Suprapubic skin (tissue), 4 donors: ENCODE measurements at regions not wholly inside any gene's neighbourhood (a gene's known extent, or its start where the extent isn't known, plus 50 kb on each side); places are given as distances from the start of the nearest gene placed in this dataset.

Source experiments
- DNase-seq, 2 donors: peaks; one replicate each; pipeline ENCODE4 v3.0.0-alpha.2; 2019; ENCODE audit warnings: low spot score in 2 of 2
- H3K27ac ChIP-seq: fragments of 200-600 bp; sonication (generic); one replicate; pipeline ENCODE4 v1.5.1; 2019
- H3K27me3 ChIP-seq: fragments of 200-600 bp; sonication (generic); one replicate; pipeline ENCODE4 v1.5.1; 2019
- H3K36me3 ChIP-seq: fragments of 200-600 bp; sonication (generic); one replicate; pipeline ENCODE4 v1.5.1; 2019
- H3K4me1 ChIP-seq: fragments of 200-600 bp; sonication (generic); one replicate; pipeline ENCODE4 v1.5.1; 2019
- H3K4me3 ChIP-seq: fragments of 200-600 bp; sonication (generic); one replicate; pipeline ENCODE4 v1.5.1; 2019; ENCODE audit warnings: mild to moderate bottlenecking
- H3K9me3 ChIP-seq: fragments of 200-600 bp; sonication (generic); one replicate; pipeline ENCODE4 v1.5.1; 2019
- EP300 ChIP-seq: sonication (generic); formaldehyde crosslinking; IDR thresholded peaks from one replicate; pipeline ENCODE4 v1.6.1; 2017; ENCODE audit warnings: antibody characterized with exemption
- POLR2A ChIP-seq, 2 donors: fragments of 450-650 bp; IDR thresholded peaks; one replicate each; pipeline ENCODE4 v1.6.1; 2017; ENCODE audit warnings: antibody characterized with exemption in 2 of 2, mild to moderate bottlenecking in 2 of 2, moderate library complexity in 2 of 2
- POLR2AphosphoS5 ChIP-seq, 3 donors: sonication (generic); formaldehyde crosslinking; IDR thresholded peaks; one replicate each; pipeline ENCODE4 v1.6.1; 2017; ENCODE audit warnings: antibody characterized with exemption in 3 of 3
- WGBS: methylation state at CpG from one replicate; pipeline ENCODE4 v1.1.5; 2018; 5-methylcytosine and 5-hydroxymethylcytosine counted together
- TF ChIP-seq, protein P1 (sequence below), 2 donors: fragments of 200-600 bp in 1 of 2; fragments of 450-650 bp in 1 of 2; sonication (generic) in 1 of 2; IDR thresholded peaks; one replicate each; pipeline ENCODE4 v1.5.1; 2016 to 2019; ENCODE audit warnings: antibody characterized with exemption in 2 of 2, mild to moderate bottlenecking in 1 of 2, moderate library complexity in 1 of 2

DNA sequence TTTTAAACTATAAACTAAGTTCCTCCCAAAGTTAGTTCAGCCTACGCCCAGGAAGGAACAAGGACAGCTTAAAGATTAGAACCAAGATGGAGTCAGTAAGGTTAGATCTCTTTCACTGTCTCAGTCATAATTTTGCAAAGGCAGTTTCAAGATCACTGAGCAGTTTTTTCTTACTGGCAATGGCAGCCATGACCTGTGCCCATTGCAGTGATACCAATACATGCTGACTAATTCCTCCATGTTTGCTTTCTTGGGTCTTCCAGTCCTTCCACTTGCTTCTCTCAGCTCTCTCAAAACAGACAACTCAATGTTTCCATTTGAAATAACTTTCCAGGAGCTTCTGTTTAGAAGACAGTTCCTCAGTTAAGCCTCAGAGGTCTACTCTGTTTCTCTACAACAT lies 79.5 kb downstream of the PCDH18 start:
- WGBS = 100% methylated on average over 1 of the region's 1 CpG
- DNase-seq = no peak
- Histone ChIP-seq H3K36me3 (no peaks in the 10 kb centered on the region), H3K9me3 (no peaks in the 10 kb centered on the region), H3K4me3 (no peak overlapping the region), H3K4me1 (no peaks in the 10 kb centered on the region), H3K27ac (no peak overlapping the region), H3K27me3 (no peaks in the 10 kb centered on the region)
- TF ChIP-seq POLR2AphosphoS5 (IDR thresholded peaks at IDR 0.05) = no peak

- TF ChIP-seq EP300 = no peak
- no peak for TF ChIP-seq POLR2A (IDR thresholded peaks at IDR 0.05)
- Histone ChIP-seq H3K4me3 (no peak overlapping the region), H3K9me3 (no peaks in the 10 kb centered on the region), H3K27me3 (no peaks in the 10 kb centered on the region), H3K4me1 (no peaks in the 10 kb centered on the region), H3K27ac (no peak overlapping the region), H3K36me3 (no peaks in the 10 kb centered on the region)
- no peak for DNase-seq
- WGBS = 60% methylated on average over 3 of the region's 3 CpGs
Measured at GRCh38 chr4:137451172-137451825, 81.0 kb downstream of the PCDH18 start.

GRCh38 chr4:137448402-137448801 lies 83.9 kb downstream of the PCDH18 start:
- Histone ChIP-seq H3K27ac (no peak overlapping the region), H3K36me3 (no peaks in the 10 kb centered on the region), H3K27me3 (no peaks in the 10 kb centered on the region), H3K9me3 (no peaks in the 10 kb centered on the region), H3K4me3 (no peak overlapping the region), H3K4me1 (no peaks in the 10 kb centered on the region)
- no peak for DNase-seq
- WGBS = 91% methylated on average over 1 of the region's 1 CpG
- TF ChIP-seq POLR2AphosphoS5 (IDR thresholded peaks at IDR 0.05) (no peak), POLR2A (IDR thresholded peaks at IDR 0.05) (no peak), EP300 (no peak)
- TF ChIP-seq, protein P1, sequence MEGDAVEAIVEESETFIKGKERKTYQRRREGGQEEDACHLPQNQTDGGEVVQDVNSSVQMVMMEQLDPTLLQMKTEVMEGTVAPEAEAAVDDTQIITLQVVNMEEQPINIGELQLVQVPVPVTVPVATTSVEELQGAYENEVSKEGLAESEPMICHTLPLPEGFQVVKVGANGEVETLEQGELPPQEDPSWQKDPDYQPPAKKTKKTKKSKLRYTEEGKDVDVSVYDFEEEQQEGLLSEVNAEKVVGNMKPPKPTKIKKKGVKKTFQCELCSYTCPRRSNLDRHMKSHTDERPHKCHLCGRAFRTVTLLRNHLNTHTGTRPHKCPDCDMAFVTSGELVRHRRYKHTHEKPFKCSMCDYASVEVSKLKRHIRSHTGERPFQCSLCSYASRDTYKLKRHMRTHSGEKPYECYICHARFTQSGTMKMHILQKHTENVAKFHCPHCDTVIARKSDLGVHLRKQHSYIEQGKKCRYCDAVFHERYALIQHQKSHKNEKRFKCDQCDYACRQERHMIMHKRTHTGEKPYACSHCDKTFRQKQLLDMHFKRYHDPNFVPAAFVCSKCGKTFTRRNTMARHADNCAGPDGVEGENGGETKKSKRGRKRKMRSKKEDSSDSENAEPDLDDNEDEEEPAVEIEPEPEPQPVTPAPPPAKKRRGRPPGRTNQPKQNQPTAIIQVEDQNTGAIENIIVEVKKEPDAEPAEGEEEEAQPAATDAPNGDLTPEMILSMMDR (IDR thresholded peaks at IDR 0.05) = no peak

DNA sequence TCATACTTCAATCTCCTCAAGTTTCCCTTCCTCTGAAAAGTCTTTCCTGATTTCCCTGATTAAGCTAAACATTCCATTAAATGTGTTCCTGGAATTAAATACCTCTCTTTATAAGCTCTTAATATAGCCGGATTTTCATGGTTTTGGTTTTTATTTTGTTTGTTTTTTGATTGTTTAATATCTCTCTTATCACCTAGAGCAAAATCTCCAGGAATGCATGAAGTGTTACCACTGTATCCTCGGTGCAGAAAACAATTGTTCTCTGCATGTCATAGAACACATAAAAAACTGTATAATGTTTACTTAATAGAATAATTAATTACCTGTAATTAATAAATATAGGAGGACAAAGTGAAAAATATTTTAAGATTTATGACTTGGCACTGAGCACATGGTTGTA lies 86.2 kb downstream of the PCDH18 start:
- DNase-seq = no peak
- H3K4me1 ChIP-seq = no peaks in the 10 kb centered on the region
- H3K27ac ChIP-seq = no peak overlapping the region
- no peaks in the 10 kb centered on the region for H3K27me3 ChIP-seq
- no peaks in the 10 kb centered on the region for H3K36me3 ChIP-seq
- no peak overlapping the region for H3K4me3 ChIP-seq
- H3K9me3 ChIP-seq = no peaks in the 10 kb centered on the region
- TF ChIP-seq EP300 (no peak), POLR2AphosphoS5 (IDR thresholded peaks at IDR 0.05) (no peak), POLR2A (IDR thresholded peaks at IDR 0.05) (no peak)
- TF ChIP-seq, protein P1 (IDR thresholded peaks at IDR 0.05) = no peak
- 36% methylated on average over 2 of the region's 2 CpGs for WGBS

DNA sequence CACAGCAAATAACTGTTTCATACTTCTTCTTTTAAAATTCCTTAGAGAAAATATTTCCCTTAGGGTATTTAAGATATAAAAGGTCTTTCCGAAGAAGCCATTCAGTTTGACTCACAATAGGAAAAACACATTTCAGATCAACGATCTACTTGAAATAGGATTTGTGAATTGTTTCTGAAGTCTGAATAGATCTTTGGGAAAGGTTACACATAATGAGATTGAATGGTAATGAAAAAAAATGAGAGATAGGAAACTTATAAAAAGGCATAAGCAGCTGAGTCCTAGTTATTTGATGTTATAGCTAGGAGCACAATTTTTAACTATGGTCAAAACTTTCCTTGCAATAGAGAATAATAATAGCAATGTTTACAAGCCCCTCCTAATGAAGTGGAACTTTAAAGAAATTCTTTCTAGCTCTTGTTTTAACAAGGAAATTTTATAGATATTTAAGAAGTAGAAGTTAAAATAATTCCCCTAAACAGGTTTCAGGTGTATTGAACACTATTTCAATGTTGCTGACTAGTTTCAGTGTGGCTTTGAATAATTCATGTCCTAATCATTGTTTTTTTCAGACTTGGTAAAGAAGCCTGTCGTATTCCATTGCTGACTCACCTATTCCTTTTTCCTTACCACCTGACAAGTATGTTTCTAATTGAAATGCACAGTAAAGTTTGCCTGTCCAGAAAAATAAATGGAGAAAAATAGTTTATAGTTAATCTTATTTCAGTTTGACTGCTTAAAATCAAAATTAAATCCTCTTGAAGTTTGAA lies 89.1 kb downstream of the PCDH18 start:
- no peaks in the 10 kb centered on the region for H3K27me3 ChIP-seq
- WGBS = 52% methylated on average over 3 of the region's 3 CpGs
- no peak overlapping the region for H3K4me3 ChIP-seq
- no peak for TF ChIP-seq EP300
- TF ChIP-seq POLR2AphosphoS5 (IDR thresholded peaks at IDR 0.05) = no peak
- TF ChIP-seq POLR2A (IDR thresholded peaks at IDR 0.05) = no peak
- H3K9me3 ChIP-seq = no peaks in the 10 kb centered on the region
- DNase-seq = no peak
- H3K4me1 ChIP-seq = no peaks in the 10 kb centered on the region
- H3K36me3 ChIP-seq = no peaks in the 10 kb centered on the region
- H3K27ac ChIP-seq = no peak overlapping the region

DNA sequence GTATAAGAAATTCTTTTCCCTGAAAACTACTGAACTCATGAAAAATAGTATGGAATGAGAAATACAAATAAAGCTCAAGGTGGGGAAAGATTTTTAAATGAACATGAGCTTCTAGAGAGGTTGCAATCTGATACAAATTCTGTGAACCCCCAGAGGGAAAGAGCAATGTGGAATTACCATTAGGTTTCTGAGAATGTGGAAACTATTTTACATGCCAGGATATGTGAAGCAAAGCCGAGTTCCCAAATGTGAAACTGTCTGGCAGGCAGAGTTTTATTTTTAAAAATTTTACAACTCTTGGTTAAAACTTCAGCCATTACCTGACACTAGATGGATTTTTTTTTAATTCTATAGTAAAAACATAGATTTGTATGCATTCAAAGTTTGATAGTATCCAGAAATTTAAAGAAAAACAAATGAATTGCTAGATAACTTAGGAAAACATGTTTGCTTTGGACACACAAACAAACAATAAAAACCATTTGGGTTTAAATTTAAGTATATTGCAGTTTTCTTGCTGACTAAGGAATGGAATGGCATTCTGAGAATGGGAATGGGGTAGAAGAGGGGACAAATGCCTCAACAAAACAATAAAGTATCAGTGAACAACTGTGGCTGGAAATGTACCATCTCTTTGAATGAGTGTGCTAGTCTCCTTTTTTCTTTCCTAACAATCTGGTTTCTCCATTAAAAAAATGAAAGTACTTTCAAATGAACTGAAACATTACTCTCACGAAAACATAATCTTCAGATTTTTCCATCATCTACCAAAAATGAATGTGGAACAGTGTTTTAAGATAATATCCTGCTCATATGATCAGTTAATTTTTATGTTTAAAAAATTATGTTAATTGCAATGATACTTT lies 99.6 kb downstream of the PCDH18 start:
- Histone ChIP-seq H3K4me1 (no peaks in the 10 kb centered on the region), H3K27me3 (no peaks in the 10 kb centered on the region), H3K4me3 (no peak overlapping the region), H3K36me3 (no peaks in the 10 kb centered on the region), H3K9me3 (no peaks in the 10 kb centered on the region), H3K27ac (no peak overlapping the region)
- TF ChIP-seq POLR2AphosphoS5 (IDR thresholded peaks at IDR 0.05) (no peak), EP300 (no peak), POLR2A (IDR thresholded peaks at IDR 0.05) (no peak)
- TF ChIP-seq, protein P1 (IDR thresholded peaks at IDR 0.05) = no peak
- 45% methylated on average over 2 of the region's 2 CpGs for WGBS
- DNase-seq = no peak
